Neutrophil (primary cell): ENCODE measurements at regions not wholly inside any gene's neighbourhood (a gene's known extent, or its start where the extent isn't known, plus 50 kb on each side); places are given as distances from the start of the nearest gene placed in this dataset.
"Not testable (repeated sequence)": the region's sequence is repeated elsewhere in the genome, so short reads cannot be mapped to it uniquely, and the experiment has no call there.

ENCODE experiments used
- H3K27ac ChIP-seq: fragments of 200-600 bp; sonication (generic); 2 replicates; pipeline ENCODE4 v1.5.1; 2016; ENCODE audit warnings: mild to moderate bottlenecking, moderate library complexity
- H3K27me3 ChIP-seq: fragments of 200-600 bp; sonication (generic); 2 replicates; pipeline ENCODE4 v1.6.0; 2016; ENCODE audit warnings: mild to moderate bottlenecking
- H3K36me3 ChIP-seq: fragments of 200-600 bp; sonication (generic); 2 replicates; pipeline ENCODE4 v1.5.1; 2017
- H3K4me1 ChIP-seq, 2 experiments: fragments of 200-600 bp in 1 of 2; sonication (generic) in 1 of 2; 1 replicate in 1 of 2; 2 replicates in 1 of 2; pipeline versions ENCODE4 v1.5.1 to v1.6.1; 2013 to 2016; ENCODE audit warnings: low read depth in 1 of 2, low read length in 1 of 2, mild to moderate bottlenecking in 1 of 2, moderate library complexity in 1 of 2; ENCODE audit not compliant: control insufficient read depth in 1 of 2, insufficient read depth in 1 of 2
- H3K4me3 ChIP-seq, 2 experiments: fragments of 200-600 bp in 1 of 2; sonication (generic) in 1 of 2; 1 replicate in 1 of 2; 2 replicates in 1 of 2; pipeline ENCODE4 v1.5.1; 2013 to 2016; ENCODE audit warnings: low read depth in 1 of 2, low read length in 1 of 2, mild to moderate bottlenecking in 1 of 2, moderate library complexity in 1 of 2
- H3K9me3 ChIP-seq: fragments of 200-600 bp; sonication (generic); 2 replicates; pipeline ENCODE4 v1.5.1; 2016
- TF ChIP-seq, protein P1 (sequence below): fragments of 200-600 bp; sonication (generic); IDR thresholded peaks from 2 replicates; pipeline ENCODE4 v1.5.1; 2016; ENCODE audit warnings: antibody characterized with exemption

DNA sequence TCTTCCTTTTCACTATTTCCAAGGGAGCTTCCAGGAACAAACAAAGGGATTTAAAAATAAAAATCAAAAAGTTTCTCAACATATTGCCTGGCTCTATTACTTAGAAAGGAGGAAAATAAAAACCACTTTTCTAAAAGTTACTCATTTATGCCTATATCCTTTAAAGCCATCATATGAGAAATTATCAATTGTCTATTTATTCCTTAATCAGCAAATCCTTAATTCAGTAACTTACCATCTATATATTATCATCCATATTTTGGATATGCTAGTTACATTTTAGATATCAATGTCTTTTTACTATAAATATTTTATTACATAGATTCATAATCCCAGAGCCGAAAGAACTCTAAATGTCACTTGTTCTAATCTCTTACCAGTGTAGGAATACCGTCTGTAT lies 481.5 kb upstream of the ANO5 start:
- no peak overlapping the region for H3K4me3 ChIP-seq
- H3K27me3 ChIP-seq, result no peaks in the 10 kb centered on the region
- no peak overlapping the region for H3K27ac ChIP-seq
- H3K36me3 ChIP-seq, result no peaks in the 10 kb centered on the region
- no peaks in the 10 kb centered on the region for H3K4me1 ChIP-seq
- no peaks in the 10 kb centered on the region for H3K9me3 ChIP-seq
- TF ChIP-seq, protein P1, sequence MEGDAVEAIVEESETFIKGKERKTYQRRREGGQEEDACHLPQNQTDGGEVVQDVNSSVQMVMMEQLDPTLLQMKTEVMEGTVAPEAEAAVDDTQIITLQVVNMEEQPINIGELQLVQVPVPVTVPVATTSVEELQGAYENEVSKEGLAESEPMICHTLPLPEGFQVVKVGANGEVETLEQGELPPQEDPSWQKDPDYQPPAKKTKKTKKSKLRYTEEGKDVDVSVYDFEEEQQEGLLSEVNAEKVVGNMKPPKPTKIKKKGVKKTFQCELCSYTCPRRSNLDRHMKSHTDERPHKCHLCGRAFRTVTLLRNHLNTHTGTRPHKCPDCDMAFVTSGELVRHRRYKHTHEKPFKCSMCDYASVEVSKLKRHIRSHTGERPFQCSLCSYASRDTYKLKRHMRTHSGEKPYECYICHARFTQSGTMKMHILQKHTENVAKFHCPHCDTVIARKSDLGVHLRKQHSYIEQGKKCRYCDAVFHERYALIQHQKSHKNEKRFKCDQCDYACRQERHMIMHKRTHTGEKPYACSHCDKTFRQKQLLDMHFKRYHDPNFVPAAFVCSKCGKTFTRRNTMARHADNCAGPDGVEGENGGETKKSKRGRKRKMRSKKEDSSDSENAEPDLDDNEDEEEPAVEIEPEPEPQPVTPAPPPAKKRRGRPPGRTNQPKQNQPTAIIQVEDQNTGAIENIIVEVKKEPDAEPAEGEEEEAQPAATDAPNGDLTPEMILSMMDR, result no peak

DNA sequence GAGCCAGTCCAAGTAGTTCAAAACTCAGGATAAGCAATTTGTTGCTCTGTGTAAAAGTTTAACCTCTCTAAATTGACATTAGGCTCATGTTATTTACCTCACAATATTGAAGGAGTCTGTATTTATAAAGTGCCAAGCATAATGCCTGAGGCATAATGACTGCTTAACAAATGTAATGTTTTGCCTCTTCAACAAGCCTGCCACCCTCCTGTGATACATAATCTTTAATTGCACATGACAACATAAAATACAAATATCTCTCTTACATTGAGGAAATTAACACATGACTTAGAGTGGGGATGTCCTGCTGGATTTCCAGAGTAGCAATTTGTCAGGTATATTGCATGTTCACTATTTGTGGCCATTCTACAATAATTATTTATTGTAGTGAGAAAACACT lies 469.2 kb upstream of the ANO5 start:
- H3K36me3 ChIP-seq, result no peaks in the 10 kb centered on the region
- H3K9me3 ChIP-seq, result no peaks in the 10 kb centered on the region
- no peak overlapping the region for H3K27ac ChIP-seq
- H3K4me1 ChIP-seq, result no peaks in the 10 kb centered on the region
- no peaks in the 10 kb centered on the region for H3K27me3 ChIP-seq
- TF ChIP-seq, protein P1, result no peak
- no peak overlapping the region for H3K4me3 ChIP-seq

DNA sequence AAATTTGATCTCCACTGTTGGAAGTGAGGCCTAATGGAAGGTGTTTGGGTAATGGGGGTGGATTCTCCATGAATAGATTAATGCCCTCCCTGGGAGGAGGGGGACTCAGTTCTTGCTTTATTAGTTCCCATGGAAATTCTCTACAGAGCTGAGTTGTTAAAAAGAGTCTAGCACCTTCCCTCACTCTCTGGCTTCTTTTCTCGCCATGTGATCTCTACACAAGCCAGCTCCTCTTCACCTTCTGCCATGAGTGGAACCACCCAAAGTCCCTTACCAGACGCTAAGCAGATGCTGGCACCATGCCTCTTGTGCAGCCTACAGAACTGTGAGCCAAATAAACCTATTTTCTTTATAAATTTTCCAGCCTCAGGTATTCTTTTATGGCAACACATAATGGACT lies 465.8 kb upstream of the ANO5 start:
- H3K36me3 ChIP-seq, result no peaks in the 10 kb centered on the region
- H3K4me1 ChIP-seq, result no peaks in the 10 kb centered on the region
- no peak overlapping the region for H3K27ac ChIP-seq
- no peaks in the 10 kb centered on the region for H3K9me3 ChIP-seq
- TF ChIP-seq, protein P1, result no peak
- no peak overlapping the region for H3K4me3 ChIP-seq
- no peaks in the 10 kb centered on the region for H3K27me3 ChIP-seq

DNA sequence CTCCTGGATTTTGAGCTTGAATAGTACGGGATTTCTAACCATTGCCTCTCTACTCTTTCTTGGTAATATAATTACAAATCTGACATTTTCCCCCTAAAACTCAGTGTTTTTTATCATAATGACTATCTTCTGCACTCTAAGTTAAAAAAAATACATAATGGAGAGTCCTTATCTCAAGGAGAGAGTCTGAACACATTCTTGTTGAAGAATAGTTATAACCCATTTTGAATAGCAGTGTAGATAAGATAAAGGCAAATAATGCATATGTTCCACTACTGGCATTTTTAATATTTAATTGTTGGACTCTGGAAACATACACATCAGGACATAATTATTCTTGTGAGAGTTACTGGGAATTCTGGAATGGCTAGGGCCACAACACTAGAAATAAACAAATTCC lies 456.5 kb upstream of the ANO5 start:
- H3K36me3 ChIP-seq, result no peaks in the 10 kb centered on the region
- H3K4me3 ChIP-seq, result no peak overlapping the region
- no peaks in the 10 kb centered on the region for H3K27me3 ChIP-seq
- no peak overlapping the region for H3K27ac ChIP-seq
- TF ChIP-seq, protein P1, result no peak
- no peaks in the 10 kb centered on the region for H3K4me1 ChIP-seq
- H3K9me3 ChIP-seq, result no peaks in the 10 kb centered on the region

DNA sequence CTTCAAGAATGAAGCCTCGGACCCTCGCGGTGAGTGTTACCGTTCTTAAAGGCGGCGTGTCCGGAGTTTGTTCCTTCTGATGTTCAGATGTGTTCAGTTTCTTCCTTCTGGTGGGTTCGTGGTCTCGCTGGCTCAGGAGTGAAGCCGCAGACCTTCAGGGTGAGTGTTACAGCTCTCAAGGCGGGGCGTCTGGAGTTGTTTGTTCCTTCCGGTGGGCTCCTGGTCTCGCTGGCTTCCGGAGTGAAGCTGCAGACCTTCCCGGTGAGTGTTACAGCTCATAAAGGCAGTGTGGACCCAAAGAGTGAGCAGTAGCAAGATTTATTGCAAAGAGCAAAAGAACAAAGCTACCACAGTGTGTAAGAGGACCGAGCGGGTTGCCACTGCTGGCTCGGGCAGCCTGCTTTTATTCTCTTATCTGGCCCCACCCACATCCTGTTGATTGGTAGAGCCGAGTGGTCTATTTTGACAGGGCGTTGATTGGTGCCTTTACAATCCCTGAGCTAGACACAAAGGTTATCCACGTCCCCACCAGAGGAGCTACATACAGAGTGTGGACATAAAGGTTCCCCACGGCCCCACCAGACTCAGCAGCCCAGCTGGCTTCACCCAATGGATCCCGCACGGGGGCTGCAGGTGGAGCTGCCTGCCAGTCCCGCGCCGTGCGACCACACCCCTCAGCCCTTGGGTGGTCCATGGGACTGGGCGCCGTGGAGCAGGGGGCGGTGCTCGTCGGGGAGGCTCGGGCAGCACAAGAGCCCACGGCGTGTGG lies 440.2 kb upstream of the ANO5 start:
- H3K36me3 ChIP-seq, H3K9me3 ChIP-seq, H3K27ac ChIP-seq, H3K27me3 ChIP-seq, H3K4me1 ChIP-seq, H3K4me3 ChIP-seq: not testable (repeated sequence)

DNA sequence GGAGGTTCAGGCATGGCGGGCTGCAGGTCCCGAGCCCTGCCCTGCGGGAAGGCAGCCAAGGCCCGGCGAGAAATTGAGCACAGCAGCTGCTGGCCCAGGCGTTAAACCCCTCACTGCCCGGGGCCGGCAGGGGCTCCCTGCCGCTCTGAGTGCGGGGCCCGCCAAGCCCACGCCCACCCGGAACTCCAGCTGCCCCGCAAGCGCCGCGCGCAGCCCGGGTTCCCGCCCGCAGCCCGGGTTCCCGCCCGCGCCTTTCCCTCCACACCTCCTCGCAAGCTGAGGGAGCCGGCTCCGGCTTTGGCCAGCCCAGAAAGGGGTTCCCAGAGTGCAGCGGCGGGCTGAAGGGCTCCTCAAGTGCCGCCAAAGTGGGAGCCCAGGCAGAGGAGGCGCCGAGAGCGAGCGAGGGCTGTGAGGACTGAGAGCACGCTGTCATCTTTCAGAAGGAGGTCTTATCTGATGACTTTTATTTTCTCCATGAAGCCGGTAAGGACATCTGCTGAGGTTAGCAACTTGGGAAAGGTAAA lies 439.6 kb upstream of the ANO5 start:
- H3K4me1 ChIP-seq, H3K4me3 ChIP-seq, H3K9me3 ChIP-seq: not testable (repeated sequence)

More for the DNA sequence above, 439.6 kb upstream of the ANO5 start:
- H3K27ac ChIP-seq, H3K36me3 ChIP-seq, H3K27me3 ChIP-seq: not testable (repeated sequence)
